ENCODE measurements at regions not wholly inside any gene's neighbourhood (a gene's known extent, or its start where the extent isn't known, plus 50 kb on each side); places are given as distances from the start of the nearest gene placed in this dataset.

- Histone ChIP-seq H3K36me3 (replicated peaks in 1 of 2; ENCODE audit: control insufficient read depth in 1 of 2, insufficient read depth in 2 of 2, low read length in 2 of 2) (no peaks in the 10 kb centered on the region), H4K20me1 (ENCODE audit: insufficient read depth, low read length) (no peaks in the 10 kb centered on the region), H3K4me2 (replicated peaks; ENCODE audit: extremely low read depth, low read length, poor library complexity, severe bottlenecking) (no peak overlapping the region), H2AFZ (ENCODE audit: insufficient read depth, low read depth, low read length, poor library complexity, severe bottlenecking) (no peak overlapping the region), H3K79me2 (ENCODE audit: insufficient read depth, low read length) (no peaks in the 10 kb centered on the region), H3K4me1 (ENCODE audit: control insufficient read depth in 1 of 2, insufficient read depth in 2 of 2, low read length in 2 of 2) (no peaks in the 10 kb centered on the region), H3K9ac (ENCODE audit: insufficient read depth, low read length, poor library complexity, severe bottlenecking) (no peak overlapping the region), H3K27ac (ENCODE audit: low read depth in 1 of 2, low read length in 2 of 2) (no peak overlapping the region), H3K27me3 (ENCODE audit: control insufficient read depth in 2 of 2, insufficient read depth in 2 of 2, low read length in 2 of 2) (peaks cover 49 to 82% of the 10 kb centered on the region in 2 donors), H3K9me3 (replicated peaks in 1 of 2; ENCODE audit: control insufficient read depth in 1 of 2, insufficient read depth in 1 of 2, low read length in 2 of 2) (peaks cover 0 to 17% of the 10 kb centered on the region in 2 donors), H3K4me3 (replicated peaks in 1 of 3; ENCODE audit: low read depth in 2 of 3, low read length in 3 of 3) (no peak overlapping the region)
- DNase-seq: no peak
- TF ChIP-seq, protein P1, sequence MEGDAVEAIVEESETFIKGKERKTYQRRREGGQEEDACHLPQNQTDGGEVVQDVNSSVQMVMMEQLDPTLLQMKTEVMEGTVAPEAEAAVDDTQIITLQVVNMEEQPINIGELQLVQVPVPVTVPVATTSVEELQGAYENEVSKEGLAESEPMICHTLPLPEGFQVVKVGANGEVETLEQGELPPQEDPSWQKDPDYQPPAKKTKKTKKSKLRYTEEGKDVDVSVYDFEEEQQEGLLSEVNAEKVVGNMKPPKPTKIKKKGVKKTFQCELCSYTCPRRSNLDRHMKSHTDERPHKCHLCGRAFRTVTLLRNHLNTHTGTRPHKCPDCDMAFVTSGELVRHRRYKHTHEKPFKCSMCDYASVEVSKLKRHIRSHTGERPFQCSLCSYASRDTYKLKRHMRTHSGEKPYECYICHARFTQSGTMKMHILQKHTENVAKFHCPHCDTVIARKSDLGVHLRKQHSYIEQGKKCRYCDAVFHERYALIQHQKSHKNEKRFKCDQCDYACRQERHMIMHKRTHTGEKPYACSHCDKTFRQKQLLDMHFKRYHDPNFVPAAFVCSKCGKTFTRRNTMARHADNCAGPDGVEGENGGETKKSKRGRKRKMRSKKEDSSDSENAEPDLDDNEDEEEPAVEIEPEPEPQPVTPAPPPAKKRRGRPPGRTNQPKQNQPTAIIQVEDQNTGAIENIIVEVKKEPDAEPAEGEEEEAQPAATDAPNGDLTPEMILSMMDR (IDR thresholded peaks at IDR 0.05): no peak
- no peak overlapping the region for H3K27ac Mint-ChIP-seq
- H3K9me3 Mint-ChIP-seq: peaks cover 8 to 26% (median 12%) of the 10 kb centered on the region in 7 donors
- intact Hi-C loops (cut with micrococcal nuclease): no loop called here
- H3K36me3 Mint-ChIP-seq: no peaks in the 10 kb centered on the region
- H3K4me3 Mint-ChIP-seq: no peak overlapping the region
- H3K27me3 Mint-ChIP-seq (ENCODE audit: low read depth in 3 of 3): peaks cover 38 to 73% (median 40%) of the 10 kb centered on the region in 3 donors
- no CpG with 5 or more reads among the region's 2 CpGs for WGBS (ENCODE audit: insufficient coverage)
- peaks cover 3% of the 10 kb centered on the region for H3K4me1 Mint-ChIP-seq
These were observed 466.0 kb upstream of the TNP1 start for GRCh38 chr2:217325816-217326215.

GRCh38 chr2:217325251-217325650 is 465.4 kb upstream of the TNP1 start:
- Histone ChIP-seq H3K4me2 (replicated peaks; ENCODE audit: extremely low read depth, low read length, poor library complexity, severe bottlenecking) (no peak overlapping the region), H3K36me3 (replicated peaks in 1 of 2; ENCODE audit: control insufficient read depth in 1 of 2, insufficient read depth in 2 of 2, low read length in 2 of 2) (no peaks in the 10 kb centered on the region), H3K79me2 (ENCODE audit: insufficient read depth, low read length) (no peaks in the 10 kb centered on the region), H3K27ac (ENCODE audit: low read depth in 1 of 2, low read length in 2 of 2) (no peak overlapping the region), H4K20me1 (ENCODE audit: insufficient read depth, low read length) (no peaks in the 10 kb centered on the region), H3K4me3 (replicated peaks in 1 of 3; ENCODE audit: low read depth in 2 of 3, low read length in 3 of 3) (no peak overlapping the region), H3K9ac (ENCODE audit: insufficient read depth, low read length, poor library complexity, severe bottlenecking) (no peak overlapping the region), H3K9me3 (replicated peaks in 1 of 2; ENCODE audit: control insufficient read depth in 1 of 2, insufficient read depth in 1 of 2, low read length in 2 of 2) (peaks cover 0 to 17% of the 10 kb centered on the region in 2 donors), H2AFZ (ENCODE audit: insufficient read depth, low read depth, low read length, poor library complexity, severe bottlenecking) (no peak overlapping the region), H3K27me3 (ENCODE audit: control insufficient read depth in 2 of 2, insufficient read depth in 2 of 2, low read length in 2 of 2) (peaks cover 53 to 88% of the 10 kb centered on the region in 2 donors), H3K4me1 (ENCODE audit: control insufficient read depth in 1 of 2, insufficient read depth in 2 of 2, low read length in 2 of 2) (no peaks in the 10 kb centered on the region)
- no peaks in the 10 kb centered on the region for H3K36me3 Mint-ChIP-seq
- peaks cover 41 to 74% (median 42%) of the 10 kb centered on the region in 3 donors for H3K27me3 Mint-ChIP-seq (ENCODE audit: low read depth in 3 of 3)
- no peak overlapping the region for H3K27ac Mint-ChIP-seq
- no peak for DNase-seq
- peaks cover 8 to 26% (median 12%) of the 10 kb centered on the region in 7 donors for H3K9me3 Mint-ChIP-seq
- H3K4me1 Mint-ChIP-seq: peaks cover 3% of the 10 kb centered on the region
- TF ChIP-seq, protein P1 (IDR thresholded peaks at IDR 0.05): no peak
- WGBS (ENCODE audit: insufficient coverage): no CpG with 5 or more reads among the region's 2 CpGs
- peak overlapping the region in 1 of 2 donors; percentile 5 for H3K4me3 Mint-ChIP-seq
- intact Hi-C loops (cut with micrococcal nuclease): no loop called here

All from CD14-positive monocyte (primary cell).